ENCODE measurements at regions not wholly inside any gene's neighbourhood (a gene's known extent, or its start where the extent isn't known, plus 50 kb on each side); places are given as distances from the start of the nearest gene placed in this dataset.

DNA sequence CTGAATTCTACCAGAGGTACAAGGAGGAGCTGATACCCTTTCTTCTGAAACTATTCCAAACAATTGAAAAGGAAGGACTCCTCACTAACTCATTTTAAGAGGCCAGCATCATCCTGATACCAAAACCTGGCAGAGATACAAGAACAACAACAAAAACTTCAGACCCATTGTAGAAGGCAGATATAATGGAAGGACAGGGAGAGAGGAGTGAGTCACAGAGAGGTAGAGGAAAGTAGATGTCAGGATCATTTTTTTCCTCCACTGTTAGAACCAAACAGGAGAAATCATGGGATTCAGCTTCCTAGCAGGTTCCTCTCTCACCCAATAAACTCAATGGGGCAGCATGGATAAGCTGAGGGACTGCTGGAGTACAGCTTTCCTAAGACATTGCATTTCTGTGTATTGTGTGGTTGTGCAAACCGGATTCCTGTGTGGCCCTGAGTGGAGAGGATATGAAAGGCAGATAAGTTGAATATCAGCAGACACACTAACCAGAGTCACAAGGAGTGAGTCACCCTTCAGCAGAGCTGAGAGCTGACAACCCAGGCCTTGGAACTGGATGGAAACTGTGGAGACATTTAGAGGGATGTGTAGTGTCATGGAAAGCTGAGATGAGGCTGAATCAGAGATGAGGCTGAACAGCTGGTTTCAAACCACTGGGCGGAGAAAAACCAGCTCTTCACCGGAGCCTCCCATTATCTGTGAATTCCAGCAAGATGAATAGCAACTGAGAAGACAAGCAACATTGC is 60.9 kb upstream of the MMADHC start:
- DNase-seq (ENCODE audit: low spot score) = no peak

DNA sequence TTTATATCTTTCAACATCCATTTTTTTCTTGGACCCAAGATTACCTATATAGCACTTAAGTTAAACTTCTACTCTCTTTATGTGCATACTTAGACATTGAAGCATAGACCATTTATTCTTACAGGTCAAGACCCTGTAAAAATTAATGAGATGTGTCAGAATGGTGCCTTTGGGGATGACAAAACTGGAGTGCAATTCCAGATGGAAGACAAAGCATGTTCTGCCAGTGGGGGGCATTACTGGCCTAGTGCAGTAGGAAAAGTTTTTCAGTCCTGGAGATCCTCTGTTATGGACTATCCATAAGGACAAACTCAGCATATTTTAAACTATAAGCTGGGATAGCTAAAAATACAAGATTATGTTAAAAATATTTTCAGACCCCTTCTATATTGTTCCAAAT is 57.8 kb upstream of the MMADHC start:
- no peak for DNase-seq (ENCODE audit: low spot score)
